ENCODE measurements at regions not wholly inside any gene's neighbourhood (a gene's known extent, or its start where the extent isn't known, plus 50 kb on each side); places are given as distances from the start of the nearest gene placed in this dataset.
"Not testable (repeated sequence)": the region's sequence is repeated elsewhere in the genome, so short reads cannot be mapped to it uniquely, and the experiment has no call there.

DNA sequence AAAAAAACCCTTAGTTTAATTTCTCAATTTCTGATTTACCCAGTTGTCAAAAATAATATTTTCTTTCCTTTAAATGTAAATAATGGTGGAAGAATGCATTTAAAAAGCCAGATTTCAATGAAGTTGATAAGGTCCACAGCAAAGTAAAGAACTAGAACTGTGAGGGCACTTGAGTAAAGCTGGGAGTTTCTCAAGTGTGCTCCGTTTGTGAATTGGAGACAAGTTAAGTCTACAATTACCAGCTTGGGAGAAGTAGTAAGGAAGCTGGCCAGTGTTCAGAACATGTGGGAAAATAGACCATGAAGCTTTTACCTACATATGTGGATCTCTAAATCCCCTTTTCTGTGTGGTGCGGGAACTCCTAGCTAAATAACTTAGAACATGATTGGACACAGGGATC is 239.4 kb downstream of the OXSM start:
- Histone ChIP-seq H3K27me3 (ENCODE audit: insufficient read depth, low read depth, low read length) (no peaks in the 10 kb centered on the region), H3K9me2 (ENCODE audit: insufficient read depth, low read length) (no peaks in the 10 kb centered on the region), H3F3A (ENCODE audit: insufficient read depth, low read length, poor library complexity, severe bottlenecking) (no peaks in the 10 kb centered on the region), H3K79me2 (replicated peaks; ENCODE audit: insufficient read depth, low read length) (no peaks in the 10 kb centered on the region), H2AFZ (ENCODE audit: low read depth, low read length) (no peak overlapping the region), H3K9ac (ENCODE audit: low read length) (no peak overlapping the region), H3K9me3 (ENCODE audit: low read length) (no peaks in the 10 kb centered on the region), H3K36me3 (ENCODE audit: insufficient read depth, low read length) (no peaks in the 10 kb centered on the region), H4K20me1 (ENCODE audit: insufficient read depth) (no peaks in the 10 kb centered on the region), H3K4me2 (ENCODE audit: low read length) (no peak overlapping the region), H3K27ac (ENCODE audit: low read length) (no peak overlapping the region), H3K4me3 (ENCODE audit: low read length) (no peak overlapping the region)
- TF ChIP-seq REST (IDR thresholded peaks at IDR 0.05; ENCODE audit: borderline replicate concordance): no peak
- no peak for TF ChIP-seq EP300 (conservative IDR thresholded peaks at IDR 0.05; ENCODE audit: poor library complexity, severe bottlenecking)
- no peak for TF ChIP-seq RAD21 (conservative IDR thresholded peaks at IDR 0.05)
- TF ChIP-seq EZH2 (IDR thresholded peaks at IDR 0.05; ENCODE audit: borderline replicate concordance, insufficient read depth, low read length, poor library complexity, severe bottlenecking): no peak
- TF ChIP-seq SMC3 (conservative IDR thresholded peaks at IDR 0.05; ENCODE audit: poor library complexity): no peak
- TF ChIP-seq, protein P1, sequence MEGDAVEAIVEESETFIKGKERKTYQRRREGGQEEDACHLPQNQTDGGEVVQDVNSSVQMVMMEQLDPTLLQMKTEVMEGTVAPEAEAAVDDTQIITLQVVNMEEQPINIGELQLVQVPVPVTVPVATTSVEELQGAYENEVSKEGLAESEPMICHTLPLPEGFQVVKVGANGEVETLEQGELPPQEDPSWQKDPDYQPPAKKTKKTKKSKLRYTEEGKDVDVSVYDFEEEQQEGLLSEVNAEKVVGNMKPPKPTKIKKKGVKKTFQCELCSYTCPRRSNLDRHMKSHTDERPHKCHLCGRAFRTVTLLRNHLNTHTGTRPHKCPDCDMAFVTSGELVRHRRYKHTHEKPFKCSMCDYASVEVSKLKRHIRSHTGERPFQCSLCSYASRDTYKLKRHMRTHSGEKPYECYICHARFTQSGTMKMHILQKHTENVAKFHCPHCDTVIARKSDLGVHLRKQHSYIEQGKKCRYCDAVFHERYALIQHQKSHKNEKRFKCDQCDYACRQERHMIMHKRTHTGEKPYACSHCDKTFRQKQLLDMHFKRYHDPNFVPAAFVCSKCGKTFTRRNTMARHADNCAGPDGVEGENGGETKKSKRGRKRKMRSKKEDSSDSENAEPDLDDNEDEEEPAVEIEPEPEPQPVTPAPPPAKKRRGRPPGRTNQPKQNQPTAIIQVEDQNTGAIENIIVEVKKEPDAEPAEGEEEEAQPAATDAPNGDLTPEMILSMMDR (IDR thresholded peaks at IDR 0.05; ENCODE audit: poor library complexity, severe bottlenecking): no peak
- no peak for TF ChIP-seq MXI1 (conservative IDR thresholded peaks at IDR 0.05; ENCODE audit: poor library complexity, severe bottlenecking)

GRCh38 chr3:26042126-26042525 is 252.2 kb downstream of the OXSM start:
- not testable (repeated sequence) for H3F3A ChIP-seq (ENCODE audit: insufficient read depth, low read length, poor library complexity, severe bottlenecking); H3K4me2 ChIP-seq (ENCODE audit: low read length); H3K27ac ChIP-seq (ENCODE audit: low read length); H3K9me3 ChIP-seq (ENCODE audit: low read length); H3K4me3 ChIP-seq (ENCODE audit: low read length); H3K79me2 ChIP-seq (replicated peaks; ENCODE audit: insufficient read depth, low read length); H3K9ac ChIP-seq (ENCODE audit: low read length); H3K27me3 ChIP-seq (ENCODE audit: insufficient read depth, low read depth, low read length); H4K20me1 ChIP-seq (ENCODE audit: insufficient read depth); H3K36me3 ChIP-seq (ENCODE audit: insufficient read depth, low read length); H3K9me2 ChIP-seq (ENCODE audit: insufficient read depth, low read length); H2AFZ ChIP-seq (ENCODE audit: low read depth, low read length)

DNA sequence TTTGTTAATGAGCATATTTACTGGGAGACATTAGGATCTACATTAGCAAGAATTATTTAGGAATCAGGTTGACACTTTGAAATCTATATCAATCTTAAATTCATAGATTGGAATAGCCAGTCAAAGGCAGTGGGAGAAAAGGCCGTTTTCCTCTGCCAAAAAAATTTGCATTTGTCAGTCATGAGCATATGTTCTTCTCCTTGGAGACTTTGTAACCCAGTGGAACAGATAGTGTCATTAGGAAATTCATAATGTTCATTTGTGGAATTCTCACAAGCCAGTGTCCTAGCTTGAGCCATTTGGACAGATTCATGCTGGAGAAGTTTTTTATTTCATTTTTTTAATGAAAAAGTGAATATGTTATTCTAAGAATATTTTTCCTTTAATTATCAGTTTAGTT is 260.1 kb downstream of the OXSM start:
- Histone ChIP-seq H3K9me3 (ENCODE audit: low read length) (no peaks in the 10 kb centered on the region), H3K27ac (ENCODE audit: low read length) (no peak overlapping the region), H3K9me2 (ENCODE audit: insufficient read depth, low read length) (no peaks in the 10 kb centered on the region), H3K27me3 (ENCODE audit: insufficient read depth, low read depth, low read length) (no peaks in the 10 kb centered on the region), H2AFZ (ENCODE audit: low read depth, low read length) (no peak overlapping the region), H3K4me3 (ENCODE audit: low read length) (no peak overlapping the region), H3F3A (ENCODE audit: insufficient read depth, low read length, poor library complexity, severe bottlenecking) (no peaks in the 10 kb centered on the region), H3K79me2 (replicated peaks; ENCODE audit: insufficient read depth, low read length) (no peaks in the 10 kb centered on the region), H3K9ac (ENCODE audit: low read length) (no peak overlapping the region), H3K4me2 (ENCODE audit: low read length) (no peak overlapping the region), H4K20me1 (ENCODE audit: insufficient read depth) (no peaks in the 10 kb centered on the region), H3K36me3 (ENCODE audit: insufficient read depth, low read length) (no peaks in the 10 kb centered on the region)
- no peak for TF ChIP-seq SMC3 (conservative IDR thresholded peaks at IDR 0.05; ENCODE audit: poor library complexity)
- no peak for TF ChIP-seq TAF1 (IDR thresholded peaks at IDR 0.05; ENCODE audit: low read depth)
- TF ChIP-seq MXI1 (conservative IDR thresholded peaks at IDR 0.05; ENCODE audit: poor library complexity, severe bottlenecking): no peak
- no peak for TF ChIP-seq EZH2 (IDR thresholded peaks at IDR 0.05; ENCODE audit: borderline replicate concordance, insufficient read depth, low read length, poor library complexity, severe bottlenecking)
- TF ChIP-seq EP300 (conservative IDR thresholded peaks at IDR 0.05; ENCODE audit: poor library complexity, severe bottlenecking): no peak
- TF ChIP-seq REST (IDR thresholded peaks at IDR 0.05; ENCODE audit: borderline replicate concordance): no peak
- TF ChIP-seq, protein P1 (IDR thresholded peaks at IDR 0.05; ENCODE audit: poor library complexity, severe bottlenecking): no peak
- no peak for TF ChIP-seq POLR2AphosphoS5 (IDR thresholded peaks at IDR 0.05)
- TF ChIP-seq RAD21 (conservative IDR thresholded peaks at IDR 0.05): no peak

All from neural cell (in vitro differentiated cells).